Testis (tissue), 2 donors: ENCODE measurements at regions not wholly inside any gene's neighbourhood (a gene's known extent, or its start where the extent isn't known, plus 50 kb on each side); places are given as distances from the start of the nearest gene placed in this dataset.

ENCODE experiments used
- DNase-seq: peaks from one replicate; pipeline ENCODE4 v3.0.0-alpha.2; 2019
- H3K27ac ChIP-seq, 2 donors: fragments of 200-600 bp; sonication (generic); one replicate each; pipeline ENCODE4 v1.5.1; 2019
- H3K27me3 ChIP-seq: fragments of 200-600 bp; sonication (generic); one replicate; pipeline ENCODE4 v1.5.1; 2019
- H3K36me3 ChIP-seq: fragments of 200-600 bp; sonication (generic); one replicate; pipeline ENCODE4 v1.5.1; 2017; ENCODE audit warnings: low read depth; ENCODE audit errors: missing control alignments
- H3K4me1 ChIP-seq: fragments of 200-600 bp; sonication (generic); one replicate; pipeline ENCODE4 v1.5.1; 2019
- H3K4me3 ChIP-seq, 2 donors: fragments of 200-600 bp; sonication (generic); one replicate each; pipeline ENCODE4 v1.5.1; 2017 to 2019
- H3K9me3 ChIP-seq: fragments of 200-600 bp; sonication (generic); one replicate; pipeline ENCODE4 v1.5.1; 2017
- CTCF ChIP-seq, 3 experiments: fragments of 450-650 bp in 2 of 3; fragments of 200-600 bp in 1 of 3; sonication (generic) in 1 of 3; IDR thresholded peaks; one replicate each; pipeline ENCODE4 v1.5.1; 2016 to 2019; ENCODE audit warnings: antibody characterized with exemption in 3 of 3, mild to moderate bottlenecking in 2 of 3, moderate library complexity in 1 of 3
- POLR2A ChIP-seq: fragments of 450-650 bp; IDR thresholded peaks from one replicate; pipeline ENCODE4 v1.6.1; 2017; ENCODE audit warnings: antibody characterized with exemption, mild to moderate bottlenecking, moderate library complexity
- WGBS, 2 donors: methylation state at CpG; one replicate each; pipeline ENCODE4 v1.1.5; 2018; 5-methylcytosine and 5-hydroxymethylcytosine counted together
- intact Hi-C: fragments of 100-400 bp; cut with DNase I; formaldehyde crosslinking; loops from one replicate; pipeline ENCODE4 v1.15.1; 2023; ENCODE audit warnings: low total_unique reads

DNA sequence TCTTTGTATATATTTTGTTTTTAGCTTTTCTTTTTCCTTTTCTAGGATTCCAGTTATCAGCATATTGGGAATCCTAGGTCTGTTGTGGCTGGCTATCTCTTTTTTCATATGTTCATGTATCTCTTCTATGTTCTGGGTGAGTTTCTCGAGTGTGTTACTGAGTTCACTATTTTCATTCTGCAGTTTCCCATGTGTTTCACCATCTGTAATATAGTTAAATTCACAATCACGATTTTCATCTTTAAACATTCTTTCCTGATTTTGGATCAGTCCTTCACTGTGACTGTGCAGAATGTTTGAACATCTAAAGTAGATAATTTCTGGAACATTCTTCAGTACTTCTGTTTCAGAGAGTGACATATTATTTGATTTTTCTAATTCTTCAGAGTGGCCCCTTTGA lies 862.1 kb downstream of the OLFM4 start:
- intact Hi-C loops, result no loop called here
- no peaks in the 10 kb centered on the region for H3K9me3 ChIP-seq
- WGBS, 2 donors, result 67 to 81% methylated on average over 2 of the region's 2 CpGs

GRCh38 chr13:53901593-53901992 lies 873.0 kb downstream of the OLFM4 start:
- intact Hi-C loops, result no loop called here
- no peaks in the 10 kb centered on the region for H3K36me3 ChIP-seq
- no peak overlapping the region for H3K4me3 ChIP-seq
- H3K27me3 ChIP-seq, result no peaks in the 10 kb centered on the region
- TF ChIP-seq POLR2A (no peak), CTCF (IDR thresholded peaks at IDR 0.05) (no peak)
- DNase-seq, result no peak
- no peaks in the 10 kb centered on the region for H3K9me3 ChIP-seq
- no peak overlapping the region for H3K27ac ChIP-seq
- H3K4me1 ChIP-seq, result no peaks in the 10 kb centered on the region

More for the DNA sequence above, 862.1 kb downstream of the OLFM4 start:
- Histone ChIP-seq H3K36me3 (no peaks in the 10 kb centered on the region), H3K27me3 (no peaks in the 10 kb centered on the region), H3K4me1 (no peaks in the 10 kb centered on the region), H3K4me3 (no peak overlapping the region), H3K27ac (no peak overlapping the region)
- DNase-seq, result no peak
- TF ChIP-seq POLR2A (no peak), CTCF (IDR thresholded peaks at IDR 0.05) (no peak)

DNA sequence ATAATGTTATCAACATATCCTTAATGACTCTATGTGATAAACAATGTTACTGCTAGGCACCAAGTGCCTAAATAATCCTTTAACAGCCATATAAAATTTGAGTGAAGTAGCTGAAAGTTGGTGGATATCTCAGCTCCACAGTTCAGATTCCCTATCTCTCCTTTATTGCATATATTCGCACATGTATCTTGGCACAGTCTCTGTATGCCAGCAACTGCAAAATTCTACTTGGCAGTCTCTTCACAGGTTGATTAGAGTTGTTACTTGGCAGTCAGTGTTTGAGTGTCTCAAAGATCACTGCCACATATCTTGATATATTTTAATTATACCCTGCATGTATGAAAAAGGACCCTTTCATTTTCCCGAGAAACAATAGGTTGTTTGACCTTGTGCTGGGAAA lies 879.3 kb downstream of the OLFM4 start:
- Histone ChIP-seq H3K27ac (no peak overlapping the region), H3K9me3 (no peaks in the 10 kb centered on the region), H3K36me3 (no peaks in the 10 kb centered on the region), H3K27me3 (no peaks in the 10 kb centered on the region), H3K4me3 (no peak overlapping the region), H3K4me1 (no peaks in the 10 kb centered on the region)
- 47 to 73% methylated on average over 2 of the region's 2 CpGs for WGBS, 2 donors
- intact Hi-C loops, result no loop called here
- TF ChIP-seq POLR2A (no peak), CTCF (IDR thresholded peaks at IDR 0.05) (no peak)
- no peak for DNase-seq

GRCh38 chr13:53920916-53921315 lies 892.3 kb downstream of the OLFM4 start:
- 73 to 81% methylated on average over 7 to 10 of the region's 10 CpGs for WGBS, 2 donors
- no peaks in the 10 kb centered on the region for H3K9me3 ChIP-seq
- no peaks in the 10 kb centered on the region for H3K4me1 ChIP-seq
- DNase-seq, result no peak
- intact Hi-C loops, result no loop called here
- H3K27me3 ChIP-seq, result no peaks in the 10 kb centered on the region
- no peaks in the 10 kb centered on the region for H3K36me3 ChIP-seq
- H3K27ac ChIP-seq, result no peak overlapping the region
- no peak for TF ChIP-seq POLR2A
- no peak for TF ChIP-seq CTCF (IDR thresholded peaks at IDR 0.05)
- H3K4me3 ChIP-seq, result no peak overlapping the region

DNA sequence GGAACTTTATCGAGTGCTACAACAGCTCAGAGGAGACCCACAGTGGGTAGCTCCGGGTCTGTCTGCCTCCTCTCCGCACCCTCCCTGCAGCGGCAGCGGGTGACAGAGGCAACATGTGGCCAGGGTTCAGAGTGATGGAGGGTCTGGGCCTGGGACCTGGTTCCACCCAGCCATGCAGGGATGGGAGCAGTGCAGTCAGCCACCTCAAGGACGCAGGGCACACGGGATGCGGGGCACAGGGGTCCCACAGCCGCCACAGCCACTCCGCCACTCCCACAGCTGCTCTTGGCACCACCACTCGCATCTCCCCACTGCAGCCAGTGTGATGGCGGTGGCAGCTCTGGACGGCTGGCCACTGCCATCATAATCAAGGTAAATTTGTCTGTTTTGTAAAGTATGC lies 892.9 kb downstream of the OLFM4 start:
- intact Hi-C loops, result no loop called here
- no peak for DNase-seq
- no peak overlapping the region for H3K27ac ChIP-seq
- TF ChIP-seq POLR2A (no peak), CTCF (IDR thresholded peaks at IDR 0.05) (no peak)
- H3K9me3 ChIP-seq, result no peaks in the 10 kb centered on the region
- H3K36me3 ChIP-seq, result no peaks in the 10 kb centered on the region
- WGBS, 2 donors, result 57 to 60% methylated on average over 12 to 13 of the region's 13 CpGs
- H3K4me1 ChIP-seq, result no peaks in the 10 kb centered on the region
- H3K27me3 ChIP-seq, result no peaks in the 10 kb centered on the region
- H3K4me3 ChIP-seq, result no peak overlapping the region
